ENCODE measurements at regions not wholly inside any gene's neighbourhood (a gene's known extent, or its start where the extent isn't known, plus 50 kb on each side); places are given as distances from the start of the nearest gene placed in this dataset.
"Not testable (repeated sequence)": the region's sequence is repeated elsewhere in the genome, so short reads cannot be mapped to it uniquely, and the experiment has no call there.

DNA sequence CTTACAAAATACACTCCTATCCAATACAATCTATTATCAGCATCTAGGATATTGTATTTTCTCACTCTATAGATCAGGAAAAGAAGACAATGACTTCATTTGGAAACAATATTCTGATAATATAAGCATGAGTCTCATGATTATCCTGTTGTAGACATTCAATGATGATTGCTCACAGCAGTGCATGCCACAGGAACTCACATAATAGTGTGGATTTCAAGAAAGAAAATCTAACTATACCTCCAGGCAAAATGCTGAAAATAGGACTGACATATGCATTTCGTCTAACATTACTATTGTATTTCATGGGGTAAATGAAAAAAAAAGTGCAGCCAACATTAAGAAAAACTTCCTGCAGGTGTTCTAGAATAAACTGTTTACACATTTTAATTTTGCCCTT, 122.6 kb downstream of the POSTN start:
- Histone ChIP-seq H3K9me3 (no peaks in the 10 kb centered on the region), H3K4me1 (no peaks in the 10 kb centered on the region), H3K36me3 (no peaks in the 10 kb centered on the region), H3K27me3 (no peaks in the 10 kb centered on the region), H3K27ac (no peak overlapping the region), H3K4me3 (no peak overlapping the region)
- intact Hi-C loops (cut with DNase I; ENCODE audit: low total_unique reads), result no loop called here
- TF ChIP-seq, protein P1, sequence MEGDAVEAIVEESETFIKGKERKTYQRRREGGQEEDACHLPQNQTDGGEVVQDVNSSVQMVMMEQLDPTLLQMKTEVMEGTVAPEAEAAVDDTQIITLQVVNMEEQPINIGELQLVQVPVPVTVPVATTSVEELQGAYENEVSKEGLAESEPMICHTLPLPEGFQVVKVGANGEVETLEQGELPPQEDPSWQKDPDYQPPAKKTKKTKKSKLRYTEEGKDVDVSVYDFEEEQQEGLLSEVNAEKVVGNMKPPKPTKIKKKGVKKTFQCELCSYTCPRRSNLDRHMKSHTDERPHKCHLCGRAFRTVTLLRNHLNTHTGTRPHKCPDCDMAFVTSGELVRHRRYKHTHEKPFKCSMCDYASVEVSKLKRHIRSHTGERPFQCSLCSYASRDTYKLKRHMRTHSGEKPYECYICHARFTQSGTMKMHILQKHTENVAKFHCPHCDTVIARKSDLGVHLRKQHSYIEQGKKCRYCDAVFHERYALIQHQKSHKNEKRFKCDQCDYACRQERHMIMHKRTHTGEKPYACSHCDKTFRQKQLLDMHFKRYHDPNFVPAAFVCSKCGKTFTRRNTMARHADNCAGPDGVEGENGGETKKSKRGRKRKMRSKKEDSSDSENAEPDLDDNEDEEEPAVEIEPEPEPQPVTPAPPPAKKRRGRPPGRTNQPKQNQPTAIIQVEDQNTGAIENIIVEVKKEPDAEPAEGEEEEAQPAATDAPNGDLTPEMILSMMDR (IDR thresholded peaks at IDR 0.05), result no peak
- TF ChIP-seq POLR2A (IDR thresholded peaks at IDR 0.05), result no peak
- TF ChIP-seq POLR2AphosphoS5 (IDR thresholded peaks at IDR 0.05), result no peak
- DNase-seq (ENCODE audit: low spot score in 2 of 2), result no peak

DNA sequence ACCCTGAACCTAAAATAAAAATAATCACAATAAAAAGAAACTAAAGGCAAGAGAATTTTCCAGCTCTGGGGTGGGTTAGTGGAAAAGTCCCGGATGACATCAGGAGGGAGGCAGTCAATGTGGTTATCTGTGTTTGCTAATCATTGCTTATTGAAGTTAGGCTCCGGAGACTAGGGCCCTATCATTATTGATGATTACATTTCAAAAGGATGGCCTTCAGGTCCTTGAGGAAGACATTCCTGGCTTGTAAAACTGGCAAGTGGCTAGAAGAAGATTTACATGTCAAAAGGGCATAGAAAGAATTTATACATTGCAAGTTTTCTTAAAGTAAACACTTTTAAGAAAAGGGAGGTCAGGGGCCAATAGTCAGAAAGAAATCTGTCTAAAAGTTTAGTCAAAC, 123.4 kb downstream of the POSTN start:
- Histone ChIP-seq H3K4me1 (no peaks in the 10 kb centered on the region), H3K27ac (no peak overlapping the region), H3K36me3 (no peaks in the 10 kb centered on the region), H3K4me3 (no peak overlapping the region), H3K9me3 (no peaks in the 10 kb centered on the region), H3K27me3 (no peaks in the 10 kb centered on the region)
- intact Hi-C loops (cut with DNase I; ENCODE audit: low total_unique reads), result no loop called here
- no peak for DNase-seq (ENCODE audit: low spot score in 2 of 2)
- no peak for TF ChIP-seq POLR2AphosphoS5 (IDR thresholded peaks at IDR 0.05)
- TF ChIP-seq POLR2A (IDR thresholded peaks at IDR 0.05), result no peak
- TF ChIP-seq, protein P1 (IDR thresholded peaks at IDR 0.05), result no peak

DNA sequence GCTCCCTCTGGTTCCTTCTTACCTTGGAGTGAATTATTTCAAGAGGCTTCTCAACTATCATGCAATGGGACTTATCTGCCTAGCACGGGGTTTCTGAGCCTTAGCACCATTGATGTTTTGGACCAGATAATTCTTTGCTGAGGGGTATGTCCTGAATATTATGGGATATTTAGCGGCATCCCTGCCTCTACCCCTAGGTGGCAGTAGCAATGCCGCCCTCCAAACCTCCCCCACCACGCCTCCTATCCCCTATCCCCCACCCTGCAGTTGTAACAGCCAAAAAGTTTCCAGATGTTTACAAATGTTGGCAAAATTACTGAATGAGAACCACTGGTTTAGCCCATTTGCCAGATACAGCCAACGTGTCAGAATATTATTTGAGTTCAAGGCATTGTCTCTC, 125.5 kb downstream of the POSTN start:
- no peaks in the 10 kb centered on the region for H3K9me3 ChIP-seq
- H3K27ac ChIP-seq, result no peak overlapping the region
- TF ChIP-seq POLR2A (IDR thresholded peaks at IDR 0.05) (no peak), POLR2AphosphoS5 (IDR thresholded peaks at IDR 0.05) (no peak)
- TF ChIP-seq, protein P1 (IDR thresholded peaks at IDR 0.05), result no peak
- intact Hi-C loops (cut with DNase I; ENCODE audit: low total_unique reads), result no loop called here
- H3K4me3 ChIP-seq, result no peak overlapping the region
- H3K27me3 ChIP-seq, result no peaks in the 10 kb centered on the region
- H3K36me3 ChIP-seq, result no peaks in the 10 kb centered on the region
- DNase-seq (ENCODE audit: low spot score in 2 of 2), result no peak
- H3K4me1 ChIP-seq, result no peaks in the 10 kb centered on the region

DNA sequence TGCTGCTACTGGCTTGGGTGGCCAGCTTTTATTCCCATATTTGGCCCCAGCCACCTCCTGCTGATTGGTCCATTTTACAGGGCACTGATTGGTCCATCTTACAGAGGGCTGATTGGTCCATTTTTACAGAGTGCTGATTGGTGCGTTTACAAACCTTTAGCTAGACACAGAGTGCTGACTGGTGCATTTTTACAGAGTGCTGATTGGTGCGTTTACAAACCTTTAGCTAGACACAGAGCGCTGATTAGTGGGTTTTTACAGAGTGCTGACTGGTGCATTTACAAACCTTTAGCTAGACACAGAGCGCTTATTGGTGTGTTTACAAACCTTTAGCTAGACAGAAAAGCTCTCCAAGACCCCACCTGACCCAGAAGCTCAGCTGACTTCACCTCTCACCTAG, 126.3 kb downstream of the POSTN start:
- DNase-seq (ENCODE audit: low spot score in 2 of 2); H3K27ac ChIP-seq; H3K36me3 ChIP-seq; H3K27me3 ChIP-seq; intact Hi-C loops (cut with DNase I; ENCODE audit: low total_unique reads); H3K9me3 ChIP-seq; H3K4me3 ChIP-seq; H3K4me1 ChIP-seq: not testable (repeated sequence)

DNA sequence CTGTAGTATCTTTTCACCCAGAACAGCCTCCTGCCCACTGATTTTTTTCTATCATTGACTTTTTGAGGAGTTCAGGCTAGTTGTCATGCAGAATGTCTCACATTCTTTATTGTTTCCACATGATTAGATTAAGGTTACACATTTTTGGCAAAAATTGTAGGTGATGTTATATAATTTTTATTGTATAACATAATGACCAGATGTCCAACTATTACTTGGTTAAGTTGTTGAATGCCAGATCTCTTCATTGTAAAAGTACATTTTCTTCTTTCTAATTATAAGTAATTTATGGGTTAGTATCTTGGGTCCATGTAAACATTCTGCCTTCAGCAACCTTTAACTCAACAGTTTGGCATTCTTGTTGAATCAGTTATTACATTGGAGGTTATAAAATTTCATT, 138.4 kb downstream of the POSTN start:
- no peaks in the 10 kb centered on the region for H3K27me3 ChIP-seq
- H3K27ac ChIP-seq, result no peak overlapping the region
- no peak overlapping the region for H3K4me3 ChIP-seq
- TF ChIP-seq, protein P1 (IDR thresholded peaks at IDR 0.05), result no peak
- TF ChIP-seq POLR2AphosphoS5 (IDR thresholded peaks at IDR 0.05), result no peak
- no peak for TF ChIP-seq POLR2A (IDR thresholded peaks at IDR 0.05)
- H3K36me3 ChIP-seq, result no peaks in the 10 kb centered on the region
- intact Hi-C loops (cut with DNase I; ENCODE audit: low total_unique reads), result loop anchor here (10.0 kb wide), 1 partner anchor 1595 kb away; no protein-coding TSS in a partner anchor
- no peaks in the 10 kb centered on the region for H3K4me1 ChIP-seq
- no peak for DNase-seq (ENCODE audit: low spot score in 2 of 2)
- no peaks in the 10 kb centered on the region for H3K9me3 ChIP-seq

DNA sequence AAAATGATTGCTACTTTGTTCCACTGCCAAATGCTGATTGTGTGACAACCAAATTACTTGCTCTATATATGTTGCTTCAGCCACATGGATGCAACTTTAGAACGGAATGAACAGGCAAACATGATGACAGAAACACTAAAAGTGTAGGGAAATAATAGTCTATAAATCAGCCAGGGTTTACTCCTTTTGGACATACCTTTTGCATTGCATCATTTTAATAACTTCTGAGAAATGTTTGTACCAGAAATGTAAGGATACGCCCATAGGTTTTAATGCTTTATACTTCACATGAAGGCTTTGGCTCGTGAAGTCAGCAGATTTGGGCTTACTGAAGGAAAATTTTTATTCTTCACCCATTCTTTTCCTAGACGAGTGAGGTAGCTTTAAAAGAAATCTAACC, 141.0 kb downstream of the POSTN start:
- no peak overlapping the region for H3K27ac ChIP-seq
- H3K4me1 ChIP-seq, result no peaks in the 10 kb centered on the region
- no peaks in the 10 kb centered on the region for H3K36me3 ChIP-seq
- TF ChIP-seq, protein P1 (IDR thresholded peaks at IDR 0.05), result no peak
- no peak for TF ChIP-seq POLR2A (IDR thresholded peaks at IDR 0.05)
- TF ChIP-seq POLR2AphosphoS5 (IDR thresholded peaks at IDR 0.05), result no peak
- no peaks in the 10 kb centered on the region for H3K27me3 ChIP-seq
- intact Hi-C loops (cut with DNase I; ENCODE audit: low total_unique reads), result no loop called here
- peaks cover 0 to 7% of the 10 kb centered on the region in 2 donors for H3K9me3 ChIP-seq
- DNase-seq (ENCODE audit: low spot score in 2 of 2), result no peak
- H3K4me3 ChIP-seq, result no peak overlapping the region
